RWPE2 (cell line): ENCODE measurements at regions not wholly inside any gene's neighbourhood (a gene's known extent, or its start where the extent isn't known, plus 50 kb on each side); places are given as distances from the start of the nearest gene placed in this dataset.
A peak's percentile ranks its signal among the peaks of the same experiment; 100 is the strongest.

ENCODE experiments used
- ATAC-seq: fragments of 200-7000 bp; cut with Tn5 transposase; 3 replicates; pipeline ENCODE4 v1.9.1; 2021; ENCODE audit warnings: low read depth
- DNase-seq: peaks from one replicate; pipeline ENCODE4 v3.0.0-alpha.2; 2020; ENCODE audit warnings: low spot score
- H3K27ac ChIP-seq: fragments of 450-650 bp; 2 replicates; pipeline ENCODE4 v1.5.1; 2017; ENCODE audit warnings: mild to moderate bottlenecking; ENCODE audit not compliant: poor library complexity, severe bottlenecking
- H3K27me3 ChIP-seq: fragments of 250-450 bp; sonication (Bioruptor Pico); 2 replicates; pipeline ENCODE4 v1.5.1; 2021; ENCODE audit warnings: mild to moderate bottlenecking, moderate library complexity; ENCODE audit not compliant: insufficient read depth, poor library complexity, severe bottlenecking
- H3K36me3 ChIP-seq: fragments of 250-450 bp; sonication (Bioruptor Pico); 2 replicates; pipeline ENCODE4 v1.5.1; 2020; ENCODE audit warnings: low read depth, mild to moderate bottlenecking, moderate library complexity
- H3K4me1 ChIP-seq: fragments of 250-450 bp; sonication (Bioruptor Pico); 2 replicates; pipeline ENCODE4 v1.5.1; 2021; ENCODE audit warnings: mild to moderate bottlenecking, moderate library complexity; ENCODE audit not compliant: insufficient read depth, poor library complexity, severe bottlenecking
- H3K4me3 ChIP-seq: fragments of 250-450 bp; sonication (Bioruptor Pico); 2 replicates; pipeline ENCODE4 v1.5.1; 2021; ENCODE audit warnings: mild to moderate bottlenecking, moderate library complexity; ENCODE audit not compliant: severe bottlenecking
- H3K9me3 ChIP-seq: fragments of 250-450 bp; sonication (Bioruptor Pico); 2 replicates; pipeline ENCODE4 v1.5.1; 2021; ENCODE audit warnings: mild to moderate bottlenecking, moderate library complexity; ENCODE audit not compliant: severe bottlenecking
- TF ChIP-seq, protein P1 (sequence below): fragments of 450-650 bp; IDR thresholded peaks from one replicate; pipeline ENCODE4 v1.5.1; 2017; ENCODE audit warnings: mild to moderate bottlenecking, moderate library complexity; ENCODE audit not compliant: poor library complexity, severe bottlenecking

DNA sequence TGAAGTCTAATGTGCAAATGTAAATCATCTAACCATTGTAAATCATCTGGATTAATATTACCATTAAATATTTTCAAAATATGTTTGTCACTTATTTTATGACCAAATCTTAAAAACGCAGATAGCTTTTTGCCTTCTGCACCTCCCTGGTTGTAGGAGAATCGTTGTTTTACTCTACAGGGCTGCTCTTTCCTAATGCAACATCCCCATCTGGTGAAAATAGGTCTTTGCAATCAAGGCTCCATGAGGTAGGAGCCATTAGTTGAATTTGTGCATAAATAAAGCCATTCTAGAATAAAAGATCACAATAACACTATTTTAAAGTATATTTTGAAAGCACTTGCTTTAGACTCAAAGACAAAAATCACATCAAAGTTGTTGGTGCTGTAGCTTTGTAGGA, 535.6 kb upstream of the AGTR1 start:
- H3K36me3 ChIP-seq: no peaks in the 10 kb centered on the region
- H3K27me3 ChIP-seq: no peaks in the 10 kb centered on the region
- ATAC-seq: no peak
- TF ChIP-seq, protein P1, sequence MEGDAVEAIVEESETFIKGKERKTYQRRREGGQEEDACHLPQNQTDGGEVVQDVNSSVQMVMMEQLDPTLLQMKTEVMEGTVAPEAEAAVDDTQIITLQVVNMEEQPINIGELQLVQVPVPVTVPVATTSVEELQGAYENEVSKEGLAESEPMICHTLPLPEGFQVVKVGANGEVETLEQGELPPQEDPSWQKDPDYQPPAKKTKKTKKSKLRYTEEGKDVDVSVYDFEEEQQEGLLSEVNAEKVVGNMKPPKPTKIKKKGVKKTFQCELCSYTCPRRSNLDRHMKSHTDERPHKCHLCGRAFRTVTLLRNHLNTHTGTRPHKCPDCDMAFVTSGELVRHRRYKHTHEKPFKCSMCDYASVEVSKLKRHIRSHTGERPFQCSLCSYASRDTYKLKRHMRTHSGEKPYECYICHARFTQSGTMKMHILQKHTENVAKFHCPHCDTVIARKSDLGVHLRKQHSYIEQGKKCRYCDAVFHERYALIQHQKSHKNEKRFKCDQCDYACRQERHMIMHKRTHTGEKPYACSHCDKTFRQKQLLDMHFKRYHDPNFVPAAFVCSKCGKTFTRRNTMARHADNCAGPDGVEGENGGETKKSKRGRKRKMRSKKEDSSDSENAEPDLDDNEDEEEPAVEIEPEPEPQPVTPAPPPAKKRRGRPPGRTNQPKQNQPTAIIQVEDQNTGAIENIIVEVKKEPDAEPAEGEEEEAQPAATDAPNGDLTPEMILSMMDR: peak; percentile 22
- no peak for DNase-seq
- H3K9me3 ChIP-seq: peaks cover 2% of the 10 kb centered on the region
- peaks cover 5% of the 10 kb centered on the region for H3K4me1 ChIP-seq
- no peak overlapping the region for H3K4me3 ChIP-seq
- H3K27ac ChIP-seq: no peak overlapping the region

DNA sequence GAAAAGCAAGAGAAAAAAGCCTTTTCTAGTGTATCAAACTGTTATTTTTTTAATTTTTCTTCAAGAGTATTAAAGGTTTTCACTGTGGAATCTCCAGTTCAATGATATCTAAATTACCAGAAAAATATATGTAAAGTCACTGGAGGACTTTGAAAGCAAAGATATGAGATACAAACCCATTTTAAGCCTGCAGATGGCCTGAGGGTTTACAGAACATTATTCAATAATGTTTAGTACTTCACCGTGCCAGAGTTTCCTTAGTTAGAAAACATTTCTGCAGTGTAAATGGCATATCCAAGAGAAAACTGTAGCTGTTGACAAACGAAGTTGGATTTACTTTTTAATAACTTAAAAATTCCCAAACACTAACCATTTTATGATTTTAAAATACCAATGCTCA, 529.4 kb upstream of the AGTR1 start:
- no peak for DNase-seq
- H3K36me3 ChIP-seq: no peaks in the 10 kb centered on the region
- no peaks in the 10 kb centered on the region for H3K27me3 ChIP-seq
- ATAC-seq: no peak
- H3K27ac ChIP-seq: no peak overlapping the region
- TF ChIP-seq, protein P1: no peak
- H3K4me3 ChIP-seq: no peak overlapping the region
- no peaks in the 10 kb centered on the region for H3K4me1 ChIP-seq
- H3K9me3 ChIP-seq: no peaks in the 10 kb centered on the region

DNA sequence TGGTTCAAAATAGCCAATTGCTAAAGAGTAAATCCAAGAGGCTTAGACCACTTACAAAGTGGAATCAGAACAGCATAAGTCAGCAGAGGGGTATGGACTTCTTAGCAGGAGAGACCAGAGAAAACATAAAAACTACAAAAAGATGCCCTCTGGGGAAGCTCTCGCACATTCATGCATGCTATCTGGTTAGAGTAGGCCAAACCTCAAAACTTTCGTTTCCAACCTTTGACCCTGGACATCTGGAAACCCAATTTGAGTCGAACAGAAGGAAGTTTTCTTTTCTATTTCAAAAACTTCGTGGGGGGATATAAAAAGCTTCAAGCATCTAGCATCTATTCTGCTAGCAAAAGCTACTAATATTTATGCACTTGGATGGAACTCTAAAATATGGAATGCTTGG, 523.9 kb upstream of the AGTR1 start:
- ATAC-seq (no peak), DNase-seq (no peak)
- Histone ChIP-seq H3K9me3 (no peaks in the 10 kb centered on the region), H3K36me3 (no peaks in the 10 kb centered on the region), H3K27me3 (no peaks in the 10 kb centered on the region), H3K4me3 (no peak overlapping the region), H3K27ac (no peak overlapping the region), H3K4me1 (no peaks in the 10 kb centered on the region)
- TF ChIP-seq, protein P1: no peak

DNA sequence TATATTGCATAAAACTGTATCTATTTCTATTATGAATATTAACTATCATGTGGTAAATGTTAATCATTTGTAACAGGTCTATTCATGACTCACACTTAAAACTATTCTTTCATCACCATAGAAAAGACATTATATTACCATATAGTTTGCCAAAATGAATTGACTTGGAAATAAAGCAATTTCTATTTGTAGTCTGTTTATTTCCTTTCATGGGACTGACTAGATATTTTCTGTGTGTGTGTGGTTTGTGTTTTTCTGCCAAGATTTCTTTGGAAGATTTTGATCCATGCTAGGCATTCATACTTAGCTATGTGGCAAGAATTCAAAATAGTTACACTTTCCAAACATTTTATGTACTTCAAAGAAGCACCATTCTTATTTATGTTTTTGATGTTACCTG, 522.5 kb upstream of the AGTR1 start:
- ATAC-seq: no peak
- Histone ChIP-seq H3K36me3 (no peaks in the 10 kb centered on the region), H3K27me3 (no peaks in the 10 kb centered on the region), H3K27ac (no peak overlapping the region), H3K9me3 (no peaks in the 10 kb centered on the region), H3K4me3 (no peak overlapping the region), H3K4me1 (no peaks in the 10 kb centered on the region)
- no peak for DNase-seq
- TF ChIP-seq, protein P1: no peak

DNA sequence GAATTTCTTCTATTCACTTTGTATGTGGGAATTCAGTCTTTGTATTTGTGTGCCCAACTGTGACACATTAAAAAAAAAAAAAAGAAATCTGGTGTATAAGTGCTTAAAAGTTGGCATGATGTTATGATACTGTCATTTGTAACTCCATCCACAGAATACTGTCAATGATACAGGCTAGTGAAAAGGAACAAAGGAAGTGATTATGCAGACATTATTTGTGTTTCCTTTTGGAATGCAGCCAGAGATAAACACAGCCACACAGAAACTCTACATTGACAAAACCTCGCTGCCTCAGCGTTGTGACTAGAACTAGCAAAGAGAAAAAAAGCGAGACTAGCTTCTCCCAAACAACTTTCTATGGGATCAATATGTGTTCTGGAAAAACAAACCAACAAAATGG, 519.2 kb upstream of the AGTR1 start:
- ATAC-seq (no peak), DNase-seq (no peak)
- Histone ChIP-seq H3K27me3 (no peaks in the 10 kb centered on the region), H3K4me1 (no peaks in the 10 kb centered on the region), H3K9me3 (no peaks in the 10 kb centered on the region), H3K27ac (no peak overlapping the region), H3K36me3 (no peaks in the 10 kb centered on the region), H3K4me3 (no peak overlapping the region)
- TF ChIP-seq, protein P1: no peak
